GM18951 (cell line): ENCODE measurements at regions not wholly inside any gene's neighbourhood (a gene's known extent, or its start where the extent isn't known, plus 50 kb on each side); places are given as distances from the start of the nearest gene placed in this dataset.

ENCODE experiments used
- POLR2A ChIP-seq: IDR thresholded peaks from 4 replicates; pipeline ENCODE4 v1.6.1; 2011; ENCODE audit warnings: mild to moderate bottlenecking; ENCODE audit not compliant: insufficient read length, insufficient read depth; ENCODE audit errors: extremely low read depth
- in situ Hi-C: fragments of 300-500 bp; cut with MboI; formaldehyde crosslinking; loops from one replicate; pipeline ENCODE4 v1.12.0; 2022; ENCODE audit warnings: low sequenced_read_pairs, mixed read lengths, inconsistent platforms; ENCODE audit not compliant: unreplicated experiment

DNA sequence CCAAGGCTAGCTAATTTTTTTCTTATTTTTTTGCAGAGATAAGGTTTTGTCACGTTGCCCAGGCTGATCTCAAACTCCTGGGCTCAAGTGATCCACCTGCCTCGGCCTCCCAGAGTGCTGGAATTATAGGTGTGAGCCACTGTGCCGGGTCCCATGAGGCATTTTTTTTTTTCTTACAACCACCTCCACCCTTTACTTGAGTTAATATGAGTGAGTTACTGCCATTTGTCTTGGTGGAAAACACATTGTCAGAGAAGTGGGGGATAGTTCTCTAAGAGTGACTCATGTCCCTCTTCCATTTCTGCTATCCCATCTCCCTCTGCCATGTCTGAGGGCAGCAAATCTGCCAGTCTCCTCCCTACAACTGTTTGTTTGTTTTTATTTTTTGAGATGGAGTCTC is 163.4 kb upstream of the CLINT1 start:
- TF ChIP-seq POLR2A = no peak
- in situ Hi-C loops = no loop called here

DNA sequence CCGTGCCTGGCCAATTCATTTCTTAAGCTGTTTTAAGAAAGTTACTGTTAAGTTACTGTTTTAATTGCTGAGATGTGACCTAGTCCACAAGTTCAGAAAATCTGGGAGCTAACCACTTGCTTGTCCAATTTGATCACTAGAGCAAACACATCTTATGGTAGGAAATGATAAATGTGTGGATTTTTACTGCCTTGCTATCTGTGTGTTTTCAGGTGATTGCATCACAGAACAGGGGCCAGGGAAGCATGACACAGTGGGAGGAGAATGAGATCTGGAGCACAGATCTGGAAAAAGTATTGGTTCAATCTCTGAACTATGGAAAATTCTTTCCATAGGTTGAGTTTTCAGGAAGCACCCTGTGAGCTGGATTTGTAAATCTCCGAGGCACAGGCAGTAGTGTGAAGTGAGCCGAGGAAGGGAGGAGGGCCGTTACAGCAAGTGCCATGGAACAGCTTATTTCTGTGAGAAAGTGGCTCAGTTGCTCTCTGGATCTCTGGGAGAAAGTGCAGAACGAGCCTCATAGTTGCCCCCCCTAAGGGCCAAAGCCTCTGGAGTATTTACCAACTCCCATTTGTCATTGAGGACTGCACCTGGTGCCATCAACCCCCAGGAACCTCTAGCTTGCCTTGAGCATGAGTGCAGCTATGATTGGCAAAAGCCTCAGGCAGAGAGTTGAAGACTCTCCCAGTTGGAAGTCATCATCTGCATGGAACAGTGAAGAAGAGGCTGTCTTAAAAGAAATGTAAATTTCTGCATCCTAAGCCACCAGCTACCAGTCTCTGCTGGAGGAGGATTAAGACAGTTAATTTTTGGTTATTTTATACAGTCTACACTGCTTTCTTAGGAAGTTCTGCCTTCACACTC is 161.8 kb upstream of the CLINT1 start:
- TF ChIP-seq POLR2A = no peak
- in situ Hi-C loops = no loop called here

DNA sequence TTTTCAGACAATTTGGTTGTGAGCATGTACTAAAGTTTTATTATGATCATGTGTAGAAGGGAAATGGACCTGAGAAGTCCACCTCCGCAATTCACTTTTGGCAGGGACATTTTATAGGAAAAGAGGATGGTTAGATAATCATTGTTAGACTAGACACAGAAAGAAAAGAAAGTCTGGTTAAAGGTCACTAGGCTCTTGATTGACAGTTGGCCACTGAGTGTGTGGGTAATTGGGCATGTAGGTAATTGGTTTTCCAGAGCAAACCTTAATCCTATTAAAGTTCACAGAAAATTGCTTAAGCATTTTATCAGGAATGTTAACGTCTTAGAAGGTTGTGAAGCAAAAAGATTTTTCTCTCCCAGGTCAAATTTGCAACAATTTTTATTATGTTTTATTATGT is 158.5 kb upstream of the CLINT1 start:
- TF ChIP-seq POLR2A = no peak
- in situ Hi-C loops = no loop called here

DNA sequence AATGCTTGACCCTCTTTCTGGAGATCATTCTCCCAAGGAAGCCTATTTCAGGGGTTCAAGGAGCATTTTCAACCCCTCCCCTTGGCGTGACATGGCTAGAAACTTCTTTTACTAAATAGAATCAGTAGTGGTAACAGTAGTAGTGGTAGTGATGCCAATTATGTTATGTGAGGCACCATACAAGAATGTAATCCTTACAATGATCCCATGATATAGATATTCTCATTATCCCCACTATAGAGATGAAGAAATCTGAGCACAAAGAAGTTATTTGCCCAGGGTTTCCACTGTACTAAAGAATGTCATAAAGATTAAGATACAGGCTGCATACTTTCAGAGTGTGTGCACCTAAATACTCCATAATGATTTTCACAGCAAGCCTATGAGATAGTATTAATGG is 155.4 kb upstream of the CLINT1 start:
- in situ Hi-C loops = no loop called here
- TF ChIP-seq POLR2A = no peak

DNA sequence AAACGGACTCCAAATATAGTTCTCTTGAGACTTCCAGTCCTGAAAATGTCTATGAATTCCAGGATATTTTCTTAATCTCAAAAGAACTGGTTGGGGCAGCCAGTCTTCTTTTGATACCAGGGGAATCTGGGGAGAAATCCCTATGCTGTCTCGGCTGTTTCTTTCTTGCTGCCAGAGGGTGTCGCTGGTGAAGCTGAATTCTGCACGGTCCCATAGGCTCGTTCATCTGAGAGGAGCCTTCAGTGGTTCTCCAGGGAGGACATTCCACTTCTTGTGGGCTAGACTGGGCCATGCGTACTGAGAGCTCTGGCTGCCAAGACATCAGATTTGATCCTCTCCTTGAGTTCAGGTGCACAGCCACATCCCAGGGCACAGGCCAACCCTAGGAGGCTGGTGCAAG is 155.0 kb upstream of the CLINT1 start:
- no peak for TF ChIP-seq POLR2A

GRCh38 chr5:158013303-158013702 is 154.4 kb upstream of the CLINT1 start:
- TF ChIP-seq POLR2A = no peak
- in situ Hi-C loops = no loop called here

More for the DNA sequence above, 155.0 kb upstream of the CLINT1 start:
- in situ Hi-C loops = no loop called here

GRCh38 chr5:158011422-158011821 is 152.5 kb upstream of the CLINT1 start:
- TF ChIP-seq POLR2A = no peak

GRCh38 chr5:158010831-158011230 is 151.9 kb upstream of the CLINT1 start:
- in situ Hi-C loops = no loop called here
- TF ChIP-seq POLR2A = no peak

More at GRCh38 chr5:158011422-158011821, 152.5 kb upstream of the CLINT1 start:
- in situ Hi-C loops = no loop called here

DNA sequence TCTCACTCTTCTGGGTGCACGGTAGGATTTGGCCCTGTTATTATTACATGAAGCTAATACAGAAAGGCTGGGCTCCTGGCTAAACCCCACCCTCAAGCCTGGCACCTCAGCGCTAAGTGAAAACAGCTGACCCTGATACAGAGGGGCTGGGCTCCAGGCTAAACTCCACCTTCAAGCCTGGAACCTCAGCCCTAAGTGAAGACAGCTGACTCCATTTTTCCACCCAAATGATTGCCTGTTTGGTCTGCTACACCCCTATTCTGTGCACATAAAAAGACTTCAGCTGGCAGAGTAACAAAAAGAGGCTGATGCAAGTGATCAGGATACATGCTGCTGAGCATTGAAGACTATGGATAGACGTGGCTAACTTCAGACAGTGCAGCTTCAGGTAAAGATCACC is 148.4 kb upstream of the CLINT1 start:
- no peak for TF ChIP-seq POLR2A
- in situ Hi-C loops = no loop called here

GRCh38 chr5:157999696-158000095 is 140.8 kb upstream of the CLINT1 start:
- in situ Hi-C loops = no loop called here
- TF ChIP-seq POLR2A = no peak

GRCh38 chr5:157997991-157998504 is 139.1 kb upstream of the CLINT1 start:
- in situ Hi-C loops = no loop called here
- no peak for TF ChIP-seq POLR2A

DNA sequence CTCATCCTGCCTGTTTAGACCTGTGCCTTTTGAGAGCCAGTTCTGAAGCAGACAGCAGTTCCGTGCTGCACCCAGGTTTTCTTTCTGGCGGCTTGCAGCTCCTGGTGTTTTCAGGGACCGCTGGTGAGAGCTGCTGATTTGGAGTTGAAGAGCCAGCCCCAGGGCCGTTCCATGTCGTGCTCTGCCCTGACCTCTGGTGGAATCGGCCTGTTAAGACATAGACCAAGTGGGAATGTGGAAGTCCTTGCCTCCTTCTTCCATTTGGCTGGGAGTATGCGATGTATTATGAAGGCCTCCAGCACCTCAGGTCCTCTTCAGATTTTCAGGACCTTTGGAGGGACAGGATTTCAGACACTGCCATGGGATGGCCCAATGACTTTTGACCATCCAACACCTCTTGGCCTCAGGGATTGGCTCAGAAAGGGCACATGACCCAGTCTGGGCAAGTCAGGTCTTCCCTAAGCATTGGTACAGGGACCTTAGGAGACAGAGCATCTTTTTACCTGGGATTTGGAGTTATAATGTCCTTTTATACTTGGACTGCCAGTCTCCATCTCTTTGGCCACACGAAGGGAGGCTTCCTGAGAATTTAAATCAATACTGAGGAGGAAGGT is 136.1 kb upstream of the CLINT1 start:
- TF ChIP-seq POLR2A = no peak
- in situ Hi-C loops = no loop called here

GRCh38 chr5:157993986-157994691 is 135.2 kb upstream of the CLINT1 start:
- no peak for TF ChIP-seq POLR2A
- in situ Hi-C loops = no loop called here
